ENCODE measurements at regions not wholly inside any gene's neighbourhood (a gene's known extent, or its start where the extent isn't known, plus 50 kb on each side); places are given as distances from the start of the nearest gene placed in this dataset.

GRCh38 chr7:116425647-116426209, 73.8 kb upstream of the CAV2 start:
- no peak for DNase-seq

GRCh38 chr7:116426428-116427156, 72.9 kb upstream of the CAV2 start:
- DNase-seq: no peak

GRCh38 chr7:116429986-116430619, 69.4 kb upstream of the CAV2 start:
- no peak for DNase-seq

- DNase-seq: no peak
Observed at GRCh38 chr7:116431787-116432526, 67.6 kb upstream of the CAV2 start.

GRCh38 chr7:116432527-116432916, 67.0 kb upstream of the CAV2 start:
- DNase-seq: no peak

GRCh38 chr7:116433246-116433645, 66.3 kb upstream of the CAV2 start:
- DNase-seq: no peak

- DNase-seq: no peak
Observed at GRCh38 chr7:116434820-116435341, 64.7 kb upstream of the CAV2 start.

GRCh38 chr7:116436305-116436826, 63.2 kb upstream of the CAV2 start:
- DNase-seq: no peak

GRCh38 chr7:116438267-116438666, 61.3 kb upstream of the CAV2 start:
- DNase-seq: no peak

- DNase-seq: no peak
Observed at GRCh38 chr7:116439005-116439404, 60.5 kb upstream of the CAV2 start.

GRCh38 chr7:116439841-116440549, 59.5 kb upstream of the CAV2 start:
- no peak for DNase-seq

- DNase-seq: no peak
Observed at GRCh38 chr7:116441534-116441933, 58.0 kb upstream of the CAV2 start.

GRCh38 chr7:116443101-116443523, 56.4 kb upstream of the CAV2 start:
- DNase-seq: no peak

GRCh38 chr7:116443646-116444045, 55.9 kb upstream of the CAV2 start:
- DNase-seq: peak; percentile 39

- no peak for DNase-seq
Observed at GRCh38 chr7:116445447-116446211, 53.9 kb upstream of the CAV2 start.

GRCh38 chr7:116446212-116446855, 53.2 kb upstream of the CAV2 start:
- DNase-seq: no peak

- DNase-seq: no peak
Observed at GRCh38 chr7:116447436-116447835, 52.1 kb upstream of the CAV2 start.

- no peak for DNase-seq
Observed at GRCh38 chr7:116447966-116448839, 51.3 kb upstream of the CAV2 start.

GRCh38 chr7:116449441-116449840, 50.1 kb upstream of the CAV2 start:
- no peak for DNase-seq

Measured in NCI-H748 treated with DMSO at 0.1 percent for 48 hours (cell line).